Skeletal muscle satellite cell (primary cell): ENCODE measurements at regions not wholly inside any gene's neighbourhood (a gene's known extent, or its start where the extent isn't known, plus 50 kb on each side); places are given as distances from the start of the nearest gene placed in this dataset.

ENCODE experiments used
- H3K27me3 ChIP-seq: 2 replicates; pipeline ENCODE4 v1.7.0; 2013; ENCODE audit warnings: low read length; ENCODE audit not compliant: control insufficient read depth, insufficient read depth
- H3K36me3 ChIP-seq: 2 replicates; pipeline ENCODE4 v1.7.0; 2013; ENCODE audit warnings: mild to moderate bottlenecking, control low read depth, low read length; ENCODE audit not compliant: insufficient read depth
- H3K4me1 ChIP-seq: 2 replicates; pipeline ENCODE4 v1.7.0; 2013; ENCODE audit warnings: low read length; ENCODE audit not compliant: control insufficient read depth, insufficient read depth
- H3K4me2 ChIP-seq: 2 replicates; pipeline ENCODE4 v1.7.0; 2013; ENCODE audit warnings: mild to moderate bottlenecking, low read length
- H3K4me3 ChIP-seq: 2 replicates; pipeline ENCODE4 v1.7.0; 2013; ENCODE audit warnings: low read length
- H3K9ac ChIP-seq: 2 replicates; pipeline ENCODE4 v1.7.0; 2013; ENCODE audit warnings: mild to moderate bottlenecking, low read depth, low read length, moderate library complexity
- H3K9me3 ChIP-seq: replicated peaks from 2 replicates; pipeline ENCODE4 v1.7.0; 2013; ENCODE audit warnings: mild to moderate bottlenecking, control low read depth, low read length

DNA sequence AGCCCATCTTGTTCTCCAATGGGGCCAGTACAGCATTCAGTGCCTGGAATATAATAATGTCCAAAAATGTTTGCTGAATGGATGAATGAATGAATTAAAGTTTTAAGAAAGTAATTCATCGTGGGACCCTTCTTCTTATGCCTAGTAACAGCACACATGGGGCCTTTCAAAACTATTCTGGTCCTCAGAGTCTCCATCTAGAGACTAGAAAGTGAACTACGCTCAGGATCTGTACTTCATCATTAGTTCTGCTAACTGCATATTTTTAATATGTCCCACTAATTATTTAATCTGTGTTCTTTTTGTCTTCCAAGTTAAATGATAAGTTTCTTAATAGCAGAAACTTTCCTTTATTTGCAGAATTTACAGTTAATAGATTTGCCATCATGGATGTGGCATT is 172.5 kb downstream of the SMAD2 start:
- H3K4me1 ChIP-seq, result no peaks in the 10 kb centered on the region
- H3K9ac ChIP-seq, result no peak overlapping the region
- H3K27me3 ChIP-seq, result peaks cover 7% of the 10 kb centered on the region
- no peaks in the 10 kb centered on the region for H3K36me3 ChIP-seq
- no peaks in the 10 kb centered on the region for H3K9me3 ChIP-seq
- H3K4me2 ChIP-seq, result no peak overlapping the region
- no peak overlapping the region for H3K4me3 ChIP-seq

DNA sequence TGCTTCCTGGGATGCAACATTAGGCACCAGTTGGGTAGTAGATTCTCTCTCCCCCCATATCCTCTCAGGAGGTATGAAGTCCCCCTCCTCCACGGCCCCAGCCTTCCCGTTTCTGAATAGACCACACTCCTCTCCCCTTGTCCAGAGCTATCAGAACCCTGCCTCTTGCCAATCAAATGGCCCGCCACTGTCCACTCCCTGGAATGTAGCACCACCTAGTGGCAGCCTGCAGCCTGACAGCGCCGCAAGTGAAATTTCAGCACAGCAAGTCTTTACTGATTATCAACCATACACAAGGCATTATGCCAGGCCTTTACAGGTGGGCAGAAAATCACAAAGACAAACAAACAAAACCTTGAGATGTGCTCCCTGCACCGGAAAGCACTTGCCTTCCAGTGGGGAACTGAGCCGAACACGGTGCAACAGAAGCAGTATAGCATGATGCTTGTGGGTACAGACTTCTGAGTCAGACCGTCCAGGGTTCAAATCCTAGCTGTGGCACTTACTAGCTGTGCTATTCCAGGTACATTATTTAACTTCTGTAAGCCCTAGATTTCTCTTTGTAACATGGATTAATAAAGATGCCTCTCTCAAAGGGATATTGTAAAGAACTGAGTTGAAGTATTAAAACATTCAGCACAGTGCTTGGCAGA is 174.0 kb downstream of the SMAD2 start:
- H3K36me3 ChIP-seq, result no peaks in the 10 kb centered on the region
- H3K4me2 ChIP-seq, result no peak overlapping the region
- no peaks in the 10 kb centered on the region for H3K4me1 ChIP-seq
- H3K9ac ChIP-seq, result no peak overlapping the region
- H3K9me3 ChIP-seq, result no peaks in the 10 kb centered on the region
- H3K4me3 ChIP-seq, result no peak overlapping the region
- peaks cover 12% of the 10 kb centered on the region for H3K27me3 ChIP-seq

DNA sequence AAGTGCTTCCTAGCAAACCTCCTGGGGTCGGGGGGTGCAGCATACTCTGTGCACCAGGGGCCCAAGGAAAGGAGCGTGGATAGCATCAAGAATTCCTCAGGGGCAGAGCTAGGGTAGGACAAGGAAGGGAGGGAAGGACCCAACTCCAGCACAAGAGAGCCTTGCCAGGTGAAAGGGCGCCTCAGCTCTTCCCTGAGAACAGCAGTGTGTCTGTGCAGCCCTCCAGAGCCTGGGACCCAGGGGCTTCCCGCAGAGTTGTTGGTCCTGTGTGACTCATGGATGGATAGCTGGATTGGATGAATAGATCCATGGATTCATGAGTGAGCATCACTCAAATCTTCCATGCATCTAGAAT is 175.4 kb downstream of the SMAD2 start:
- Histone ChIP-seq H3K36me3 (no peaks in the 10 kb centered on the region), H3K4me2 (no peak overlapping the region)

DNA sequence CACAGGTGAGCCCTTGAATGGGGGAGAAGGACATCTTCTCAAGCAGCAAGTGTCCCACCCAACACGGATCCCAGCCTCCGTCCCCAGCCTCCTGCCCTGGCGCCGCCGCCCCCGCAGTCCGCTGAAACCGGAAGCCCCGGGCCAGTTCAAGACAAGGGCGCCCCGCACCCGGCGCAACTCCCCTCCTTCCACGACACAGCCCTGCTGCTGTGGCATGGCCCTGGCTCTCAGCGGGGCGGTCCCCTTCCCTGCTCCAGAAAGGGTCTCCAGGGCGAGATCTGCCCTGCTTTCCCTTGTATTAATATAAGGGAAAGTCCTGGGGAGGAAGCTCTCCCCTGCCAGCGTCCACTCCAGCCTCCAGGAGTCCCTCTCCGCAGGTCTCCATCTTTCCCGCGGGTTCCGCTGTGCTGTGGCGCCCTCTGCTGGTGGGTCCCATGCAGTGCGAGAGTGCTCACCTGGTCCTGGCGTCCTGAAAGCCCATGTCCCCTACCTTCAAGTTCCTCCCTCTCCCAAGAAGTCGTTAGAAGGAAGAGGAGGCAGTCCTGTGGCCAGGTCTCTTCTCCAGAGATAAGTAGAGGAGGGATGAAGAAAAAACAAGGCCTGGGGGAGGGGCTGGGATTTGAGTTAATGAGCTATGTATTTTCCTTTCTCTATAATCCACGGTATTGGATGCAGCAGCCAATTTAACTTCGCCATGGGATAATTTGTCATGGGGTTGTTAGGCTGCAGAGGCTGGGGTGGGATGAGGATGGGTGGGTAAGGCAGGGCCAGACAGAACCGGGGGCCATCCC is 176.0 kb downstream of the SMAD2 start:
- Histone ChIP-seq H3K4me1 (no peaks in the 10 kb centered on the region), H3K9me3 (no peaks in the 10 kb centered on the region), H3K36me3 (no peaks in the 10 kb centered on the region), H3K4me2 (no peak overlapping the region), H3K4me3 (no peak overlapping the region), H3K9ac (no peak overlapping the region), H3K27me3 (peaks cover 19% of the 10 kb centered on the region)

More for the DNA sequence above, 175.4 kb downstream of the SMAD2 start:
- Histone ChIP-seq H3K9ac (no peak overlapping the region), H3K9me3 (no peaks in the 10 kb centered on the region), H3K4me1 (no peaks in the 10 kb centered on the region), H3K4me3 (no peak overlapping the region), H3K27me3 (peaks cover 19% of the 10 kb centered on the region)

DNA sequence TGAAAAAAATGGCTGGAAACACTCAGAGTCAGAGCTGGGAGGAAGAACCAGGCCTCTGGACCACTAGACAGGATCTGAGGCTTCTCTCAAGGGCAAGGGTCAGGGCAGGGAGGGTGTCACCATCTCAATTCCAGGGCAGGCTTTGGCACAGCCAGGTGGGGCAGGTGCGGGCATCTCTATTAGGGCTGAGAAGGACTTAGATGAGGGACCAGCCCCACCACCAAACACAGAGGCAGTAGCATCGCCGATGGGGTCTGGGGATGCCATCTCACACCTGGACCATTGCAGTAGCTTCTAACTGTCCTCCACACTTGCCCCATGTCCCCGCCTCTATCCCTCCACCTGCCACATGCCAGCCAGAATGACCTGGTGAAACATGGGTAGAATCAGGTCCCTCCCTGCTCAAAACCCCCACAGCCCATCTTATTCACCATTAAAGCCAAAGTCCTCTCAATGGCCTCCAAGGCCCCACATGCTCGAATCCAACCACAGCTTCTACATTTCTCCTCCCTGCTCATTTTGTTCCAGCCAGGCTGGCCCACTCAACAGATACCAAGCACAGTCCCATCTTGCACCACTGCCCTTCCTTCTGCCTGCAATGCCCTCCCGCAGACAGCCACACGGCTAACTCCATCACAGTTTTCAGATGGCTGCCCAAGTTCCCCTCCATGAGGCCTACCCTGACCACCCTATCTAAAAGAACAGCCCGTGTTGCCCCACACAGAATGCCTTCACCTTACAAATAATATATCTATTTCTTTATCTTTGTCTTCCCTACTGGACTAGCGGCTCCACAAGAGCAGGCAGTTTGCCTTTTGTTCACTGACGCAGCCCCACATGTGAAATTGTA is 177.4 kb downstream of the SMAD2 start:
- no peaks in the 10 kb centered on the region for H3K9me3 ChIP-seq
- H3K4me3 ChIP-seq, result no peak overlapping the region
- H3K27me3 ChIP-seq, result peaks cover 21% of the 10 kb centered on the region
- H3K9ac ChIP-seq, result no peak overlapping the region
- no peaks in the 10 kb centered on the region for H3K36me3 ChIP-seq
- no peak overlapping the region for H3K4me2 ChIP-seq
- H3K4me1 ChIP-seq, result peaks cover 4% of the 10 kb centered on the region

DNA sequence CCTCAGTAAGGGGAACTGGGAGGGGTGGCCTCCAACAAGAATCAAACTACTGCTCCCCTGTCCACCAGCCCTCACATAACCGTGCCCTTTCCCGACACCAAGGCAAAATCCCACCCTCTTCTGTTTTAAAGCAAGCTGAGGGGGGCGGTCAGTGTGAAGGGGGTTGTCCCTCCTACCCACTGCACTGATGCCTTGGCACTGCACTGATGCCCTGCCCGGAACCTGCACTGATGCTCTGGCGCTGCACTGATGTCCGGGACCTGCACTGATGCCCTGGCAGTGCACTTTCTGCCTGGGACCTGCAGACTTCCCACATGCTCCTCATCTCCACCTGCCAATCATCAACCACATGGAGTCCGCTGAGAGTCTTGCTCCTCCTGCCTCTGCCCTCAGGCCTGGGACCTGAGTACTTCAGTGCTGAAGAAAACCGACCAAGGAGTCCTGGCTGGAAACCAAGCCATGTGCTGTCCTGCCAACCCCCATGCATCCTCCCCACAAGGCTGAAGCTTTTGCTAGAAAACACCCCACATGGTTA is 179.5 kb downstream of the SMAD2 start:
- Histone ChIP-seq H3K4me3 (no peak overlapping the region), H3K9me3 (no peaks in the 10 kb centered on the region), H3K36me3 (no peaks in the 10 kb centered on the region), H3K4me1 (peaks cover 4% of the 10 kb centered on the region), H3K9ac (no peak overlapping the region), H3K27me3 (peaks cover 37% of the 10 kb centered on the region), H3K4me2 (no peak overlapping the region)

DNA sequence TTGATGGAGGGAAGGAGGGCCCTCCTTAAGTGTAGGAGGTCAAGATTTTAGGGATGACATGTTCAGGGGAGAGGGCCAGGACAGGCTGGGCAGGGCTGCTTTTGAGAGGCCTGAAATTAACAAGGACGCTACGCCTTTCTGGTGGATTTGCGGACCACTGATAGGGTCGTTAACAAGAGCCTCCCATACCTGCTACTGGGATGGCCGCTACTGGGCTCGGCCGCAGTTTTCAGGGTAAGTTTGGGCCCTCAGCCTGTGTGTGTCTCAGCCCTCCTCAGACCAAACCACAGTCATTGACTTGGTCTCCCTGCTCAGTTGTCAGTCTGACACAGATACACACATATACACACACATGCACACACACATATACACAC is 180.9 kb downstream of the SMAD2 start:
- no peaks in the 10 kb centered on the region for H3K9me3 ChIP-seq
- H3K4me2 ChIP-seq, result no peak overlapping the region
- H3K4me1 ChIP-seq, result peaks cover 4% of the 10 kb centered on the region
- peaks cover 36% of the 10 kb centered on the region for H3K27me3 ChIP-seq
- H3K36me3 ChIP-seq, result no peaks in the 10 kb centered on the region
- no peak overlapping the region for H3K9ac ChIP-seq
- no peak overlapping the region for H3K4me3 ChIP-seq

DNA sequence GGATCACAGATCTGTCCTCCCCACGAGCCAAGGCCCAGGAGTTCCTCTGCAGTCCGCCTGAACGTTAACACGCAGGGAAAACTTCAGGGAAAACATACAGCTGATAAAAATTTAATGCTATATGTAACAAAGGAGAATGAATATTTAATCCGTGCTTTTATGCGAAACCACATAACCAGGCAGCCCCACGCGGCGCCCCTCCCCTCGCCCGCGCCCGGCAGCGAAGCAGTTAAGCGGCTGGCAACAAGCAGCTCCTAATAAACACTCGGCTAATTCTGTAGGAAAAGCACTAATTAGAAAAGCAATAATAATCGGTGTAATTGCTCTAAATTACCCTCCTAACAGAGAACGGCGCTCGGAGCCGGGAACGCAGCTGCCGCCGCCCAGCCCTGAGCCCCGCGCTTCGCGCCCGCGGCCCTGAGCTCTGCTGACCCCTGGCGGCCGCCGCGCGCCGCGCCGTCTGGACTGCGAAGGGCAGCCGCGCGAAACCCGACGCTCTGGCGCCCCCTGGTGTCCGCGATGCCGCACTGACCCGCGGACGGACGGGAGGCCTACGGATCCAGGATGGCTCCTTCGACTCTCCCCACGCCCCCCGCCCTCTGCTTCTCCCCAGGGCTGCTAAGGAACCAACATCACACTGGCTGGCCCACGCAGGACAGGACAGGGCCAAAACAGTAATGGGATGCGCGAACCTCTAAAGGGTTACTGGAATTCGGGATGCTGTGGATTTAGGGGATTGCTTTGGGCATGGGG is 181.4 kb downstream of the SMAD2 start:
- Histone ChIP-seq H3K36me3 (no peaks in the 10 kb centered on the region), H3K4me2 (peak overlapping the region; percentile 93), H3K9ac (peak overlapping the region; percentile 58), H3K27me3 (peaks cover 37% of the 10 kb centered on the region), H3K9me3 (no peaks in the 10 kb centered on the region), H3K4me1 (peaks cover 4% of the 10 kb centered on the region), H3K4me3 (peak overlapping the region; percentile 67)

DNA sequence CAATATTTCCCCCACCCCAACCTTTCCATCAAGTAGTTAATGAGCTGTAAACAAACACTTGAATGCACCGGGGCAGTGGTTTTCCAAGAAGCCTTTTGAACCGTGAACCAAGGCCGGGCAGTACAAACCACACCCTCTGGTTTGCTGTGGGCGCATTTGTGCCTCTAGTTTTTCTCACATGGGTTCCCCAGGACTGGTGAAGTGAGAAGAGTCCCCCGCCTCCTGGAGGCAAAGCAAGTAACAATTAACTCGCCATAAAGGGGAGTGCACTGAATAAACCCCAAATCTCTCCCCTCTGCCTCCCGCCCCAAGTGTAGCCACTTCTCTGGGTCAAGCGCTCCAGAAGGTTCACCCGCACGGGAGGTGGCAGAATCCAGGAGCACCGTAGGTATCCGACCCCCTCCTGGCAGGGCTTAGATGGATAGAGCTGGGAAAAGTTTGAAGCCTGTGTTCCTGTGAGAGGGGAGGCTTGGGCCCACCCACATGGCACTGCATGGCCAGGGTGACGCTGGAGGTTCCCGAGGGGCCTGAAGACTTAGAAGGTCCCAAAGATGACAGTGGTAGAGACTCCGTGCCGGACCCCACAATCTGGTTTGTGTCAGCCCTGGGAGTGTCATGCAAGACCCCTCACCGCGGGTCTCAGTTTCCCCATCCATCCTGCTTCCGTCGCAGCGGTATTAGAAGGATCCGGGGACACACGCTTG is 182.2 kb downstream of the SMAD2 start:
- Histone ChIP-seq H3K4me1 (peaks cover 4% of the 10 kb centered on the region), H3K36me3 (no peaks in the 10 kb centered on the region), H3K4me2 (peak overlapping the region; percentile 93), H3K9ac (peak overlapping the region; percentile 58), H3K4me3 (peak overlapping the region; percentile 67), H3K27me3 (peaks cover 45% of the 10 kb centered on the region), H3K9me3 (no peaks in the 10 kb centered on the region)

DNA sequence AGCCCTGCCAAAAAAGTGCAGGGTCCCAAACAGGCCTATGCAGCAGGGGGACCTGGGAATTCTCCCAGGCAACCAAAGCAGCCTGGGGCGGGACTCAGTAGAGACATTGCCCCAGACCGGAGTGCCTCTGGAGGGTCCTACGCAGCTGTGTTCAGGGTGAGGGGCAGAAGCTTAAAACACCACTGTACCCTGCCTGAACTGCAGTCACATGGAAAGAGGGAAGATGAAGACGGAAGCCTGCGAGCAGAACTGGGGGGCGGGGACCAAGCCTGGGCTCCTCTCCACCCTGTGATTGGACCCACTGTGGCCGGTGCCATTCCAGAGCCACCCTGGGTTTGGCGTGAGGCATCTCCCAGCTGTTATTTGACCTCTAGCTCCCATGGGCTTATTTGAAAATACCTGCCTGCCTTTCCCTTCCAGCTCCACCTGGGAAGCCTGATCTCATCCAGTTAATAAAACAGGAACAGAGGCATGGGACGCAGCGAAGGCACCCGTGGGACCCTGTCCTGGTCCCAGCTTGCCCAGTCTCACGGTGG is 183.1 kb downstream of the SMAD2 start:
- no peak overlapping the region for H3K4me3 ChIP-seq
- no peaks in the 10 kb centered on the region for H3K9me3 ChIP-seq
- no peak overlapping the region for H3K4me2 ChIP-seq
- no peak overlapping the region for H3K9ac ChIP-seq
- no peaks in the 10 kb centered on the region for H3K36me3 ChIP-seq
- peaks cover 51% of the 10 kb centered on the region for H3K27me3 ChIP-seq
- H3K4me1 ChIP-seq, result peaks cover 4% of the 10 kb centered on the region
